CD14-positive monocyte (primary cell): ENCODE measurements at regions not wholly inside any gene's neighbourhood (a gene's known extent, or its start where the extent isn't known, plus 50 kb on each side); places are given as distances from the start of the nearest gene placed in this dataset.
"Not testable (repeated sequence)": the region's sequence is repeated elsewhere in the genome, so short reads cannot be mapped to it uniquely, and the experiment has no call there.

Experiments
- DNase-seq, 3 donors: peaks; one replicate each; pipeline ENCODE4 v3.0.0-alpha.2; 2011 to 2022
- H2AFZ ChIP-seq: 2 replicates; pipeline ENCODE4 v1.6.0; 2012; ENCODE audit warnings: mild to moderate bottlenecking, low read depth, low read length, inconsistent platforms; ENCODE audit not compliant: insufficient read depth, poor library complexity, severe bottlenecking
- H3K27ac ChIP-seq, 2 donors: 1 replicate in 1 of 2; 2 replicates in 1 of 2; pipeline ENCODE4 v1.5.1; 2012 to 2013; ENCODE audit warnings: low read length in 2 of 2, control low read depth in 1 of 2, inconsistent platforms in 1 of 2, low read depth in 1 of 2, mild to moderate bottlenecking in 1 of 2
- H3K27me3 ChIP-seq, 2 donors: one replicate each; pipeline versions ENCODE4 v1.6.0 to v1.6.1; 2011 to 2013; ENCODE audit warnings: low read length in 2 of 2; ENCODE audit not compliant: control insufficient read depth in 2 of 2, insufficient read depth in 2 of 2
- H3K36me3 ChIP-seq, 2 donors: replicated peaks in 1 of 2; 1 replicate in 1 of 2; 2 replicates in 1 of 2; pipeline versions ENCODE4 v1.5.1 to v1.6.1; 2012 to 2013; ENCODE audit warnings: low read length in 2 of 2, control low read depth in 1 of 2, inconsistent platforms in 1 of 2, mild to moderate bottlenecking in 1 of 2; ENCODE audit not compliant: insufficient read depth in 2 of 2, control insufficient read depth in 1 of 2
- H3K4me1 ChIP-seq, 2 donors: 1 replicate in 1 of 2; 2 replicates in 1 of 2; pipeline versions ENCODE4 v1.5.1 to v1.6.1; 2012 to 2013; ENCODE audit warnings: low read length in 2 of 2, control low read depth in 1 of 2, inconsistent platforms in 1 of 2, mild to moderate bottlenecking in 1 of 2, moderate library complexity in 1 of 2; ENCODE audit not compliant: insufficient read depth in 2 of 2, control insufficient read depth in 1 of 2
- H3K4me2 ChIP-seq: replicated peaks from 2 replicates; pipeline ENCODE3; 2012; ENCODE audit warnings: low read length, moderate library complexity, mild to moderate bottlenecking; ENCODE audit not compliant: poor library complexity, severe bottlenecking; ENCODE audit errors: extremely low read depth
- H3K4me3 ChIP-seq, 3 experiments: fragments of 200-600 bp in 1 of 3; sonication (generic) in 1 of 3; replicated peaks in 1 of 3; 1 replicate in 2 of 3; 2 replicates in 1 of 3; pipeline ENCODE4 v1.5.1; 2011 to 2013; ENCODE audit warnings: low read length in 3 of 3, mild to moderate bottlenecking in 3 of 3, control low read depth in 2 of 3, low read depth in 2 of 3, inconsistent platforms in 1 of 3, moderate library complexity in 1 of 3
- H3K79me2 ChIP-seq: 2 replicates; pipeline ENCODE4 v1.6.0; 2012; ENCODE audit warnings: mild to moderate bottlenecking, control low read depth, inconsistent platforms, low read length, moderate library complexity; ENCODE audit not compliant: insufficient read depth
- H3K9ac ChIP-seq: 2 replicates; pipeline ENCODE4 v1.6.0; 2017; ENCODE audit warnings: low read length, mild to moderate bottlenecking; ENCODE audit not compliant: insufficient read depth, poor library complexity, severe bottlenecking
- H3K9me3 ChIP-seq, 2 donors: replicated peaks in 1 of 2; 1 replicate in 1 of 2; 2 replicates in 1 of 2; pipeline versions ENCODE4 v1.5.1 to v1.6.1; 2012 to 2013; ENCODE audit warnings: low read length in 2 of 2, control low read depth in 1 of 2; ENCODE audit not compliant: control insufficient read depth in 1 of 2, insufficient read depth in 1 of 2
- H4K20me1 ChIP-seq: 2 replicates; pipeline ENCODE4 v1.6.0; 2012; ENCODE audit warnings: mild to moderate bottlenecking, low read length, control low read depth, moderate library complexity; ENCODE audit not compliant: insufficient read depth
- H3K27ac Mint-ChIP-seq, 7 donors: one replicate each; pipeline ENCODE4 v1.8.0; 2020; ENCODE audit warnings: mild to moderate bottlenecking in 7 of 7, mixed read lengths in 7 of 7, moderate library complexity in 6 of 7, inconsistent platforms in 2 of 7
- H3K27me3 Mint-ChIP-seq, 3 donors: one replicate each; pipeline ENCODE4 v1.8.0; 2021 to 2022; ENCODE audit warnings: low read depth in 3 of 3, mild to moderate bottlenecking in 3 of 3, mixed read lengths in 3 of 3, moderate library complexity in 3 of 3, inconsistent platforms in 1 of 3
- H3K36me3 Mint-ChIP-seq, 2 donors: one replicate each; pipeline ENCODE4 v1.8.0; 2020; ENCODE audit warnings: mixed read lengths in 2 of 2, inconsistent platforms in 1 of 2, mild to moderate bottlenecking in 1 of 2
- H3K4me1 Mint-ChIP-seq: one replicate; pipeline ENCODE4 v1.8.0; 2020; ENCODE audit warnings: mild to moderate bottlenecking, mixed read lengths
- H3K4me3 Mint-ChIP-seq, 2 donors: one replicate each; pipeline ENCODE4 v1.8.0; 2020; ENCODE audit warnings: mild to moderate bottlenecking in 2 of 2, mixed read lengths in 2 of 2, moderate library complexity in 1 of 2
- H3K9me3 Mint-ChIP-seq, 7 donors: one replicate each; pipeline ENCODE4 v1.8.0; 2020 to 2022; ENCODE audit warnings: mixed read lengths in 7 of 7, mild to moderate bottlenecking in 6 of 7, moderate library complexity in 6 of 7, inconsistent platforms in 2 of 7
- CTCF ChIP-seq: fragments of 200-600 bp; IDR thresholded peaks from one replicate; pipeline ENCODE4 v1.8.0; 2022; ENCODE audit warnings: antibody characterized with exemption, mild to moderate bottlenecking
- WGBS: methylation state at CpG from one replicate; pipeline ENCODE4 v1.1.5; 2013; ENCODE audit warnings: missing lambda C conversion rate; ENCODE audit not compliant: insufficient coverage; 5-methylcytosine and 5-hydroxymethylcytosine counted together
- intact Hi-C, 2 donors: fragments of 100-400 bp; cut with micrococcal nuclease; formaldehyde crosslinking; loops; one replicate each; pipeline versions ENCODE4 v1.15.0 to v1.15.1; 2023

GRCh38 chrX:1103360-1103759, 109.1 kb downstream of the CRLF2 start:
- H4K20me1 ChIP-seq = no peaks in the 10 kb centered on the region
- no peaks in the 10 kb centered on the region for H3K79me2 ChIP-seq
- H3K9ac ChIP-seq = no peak overlapping the region
- no peak overlapping the region for H3K27ac ChIP-seq
- Mint-ChIP-seq H3K27ac (peak overlapping the region in 1 of 7 donors; percentile 26), H3K36me3 (no peaks in the 10 kb centered on the region), H3K4me3 (no peak overlapping the region), H3K27me3 (peaks cover 22 to 31% (median 28%) of the 10 kb centered on the region in 3 donors), H3K4me1 (no peaks in the 10 kb centered on the region), H3K9me3 (peaks cover 0 to 4% (median 0%) of the 10 kb centered on the region in 7 donors)
- intact Hi-C loops = no loop called here
- H3K4me1 ChIP-seq = no peaks in the 10 kb centered on the region
- H3K4me2 ChIP-seq = no peak overlapping the region
- no peak overlapping the region for H3K4me3 ChIP-seq
- TF ChIP-seq CTCF = no peak
- 100% methylated on average over 1 of the region's 4 CpGs for WGBS
- DNase-seq = no peak
- no peak overlapping the region for H2AFZ ChIP-seq
- peaks cover 0 to under 1% of the 10 kb centered on the region in 2 donors for H3K9me3 ChIP-seq
- peaks cover 0 to 10% of the 10 kb centered on the region in 2 donors for H3K27me3 ChIP-seq
- H3K36me3 ChIP-seq = no peaks in the 10 kb centered on the region

DNA sequence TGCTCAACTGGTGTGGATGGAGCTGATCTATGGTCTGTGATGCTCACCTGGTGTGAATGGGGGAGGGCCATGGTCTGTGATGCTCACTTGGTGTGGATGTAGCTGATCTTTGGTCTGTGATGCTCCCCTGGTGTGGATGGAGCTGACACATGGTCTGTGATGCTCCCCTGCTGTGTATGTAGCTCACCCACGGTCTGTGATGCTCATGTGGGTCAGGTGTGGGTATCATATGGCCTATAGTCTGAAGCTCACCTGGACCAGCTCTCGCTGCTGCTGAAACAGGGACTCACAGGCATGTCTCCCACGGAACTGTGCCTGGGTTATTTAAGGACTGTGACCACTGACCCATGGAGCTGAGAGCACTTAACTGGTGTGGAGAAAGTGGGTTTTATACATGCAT, 109.7 kb downstream of the CRLF2 start:
- intact Hi-C loops = no loop called here
- Histone ChIP-seq H3K79me2 (no peaks in the 10 kb centered on the region), H3K36me3 (no peaks in the 10 kb centered on the region), H3K27me3 (peaks cover 0 to 7% of the 10 kb centered on the region in 2 donors), H4K20me1 (no peaks in the 10 kb centered on the region), H3K4me3 (no peak overlapping the region), H3K9ac (no peak overlapping the region), H3K9me3 (peaks cover under 1 to 6% of the 10 kb centered on the region in 2 donors), H3K4me1 (no peaks in the 10 kb centered on the region), H3K4me2 (no peak overlapping the region), H2AFZ (no peak overlapping the region), H3K27ac (no peak overlapping the region)
- Mint-ChIP-seq H3K4me3 (no peak overlapping the region), H3K4me1 (no peaks in the 10 kb centered on the region), H3K36me3 (no peaks in the 10 kb centered on the region), H3K27ac (no peak overlapping the region), H3K9me3 (peaks cover 0 to 9% (median 3%) of the 10 kb centered on the region in 7 donors), H3K27me3 (peaks cover 19 to 25% (median 22%) of the 10 kb centered on the region in 3 donors)
- no peak for DNase-seq
- 69% methylated on average over 3 of the region's 3 CpGs for WGBS
- TF ChIP-seq CTCF = no peak

- H3K27ac Mint-ChIP-seq, H3K27ac ChIP-seq, DNase-seq, H3K27me3 ChIP-seq, intact Hi-C loops, H4K20me1 ChIP-seq, H3K4me3 Mint-ChIP-seq, H3K4me1 Mint-ChIP-seq, H3K9ac ChIP-seq, H3K79me2 ChIP-seq, H3K4me1 ChIP-seq, H3K4me2 ChIP-seq, H3K36me3 ChIP-seq, H3K4me3 ChIP-seq, H2AFZ ChIP-seq, H3K36me3 Mint-ChIP-seq: not testable (repeated sequence)
- H3K9me3 ChIP-seq = peaks cover 6 to 11% of the 10 kb centered on the region in 2 donors
- peaks cover 18 to 23% (median 20%) of the 10 kb centered on the region in 3 donors for H3K27me3 Mint-ChIP-seq
- peaks cover 4 to 14% (median 9%) of the 10 kb centered on the region in 7 donors for H3K9me3 Mint-ChIP-seq
These were observed 110.2 kb downstream of the CRLF2 start for GRCh38 chrX:1102221-1102620.
